Mononuclear cell (primary cell): ENCODE measurements at regions not wholly inside any gene's neighbourhood (a gene's known extent, or its start where the extent isn't known, plus 50 kb on each side); places are given as distances from the start of the nearest gene placed in this dataset.
"Not testable (repeated sequence)": the region's sequence is repeated elsewhere in the genome, so short reads cannot be mapped to it uniquely, and the experiment has no call there.

Source experiments
- H3K27me3 ChIP-seq: 2 replicates; pipeline ENCODE4 v1.6.0; 2011; ENCODE audit warnings: low read length, control low read depth; ENCODE audit not compliant: insufficient read depth
- H3K4me1 ChIP-seq: 2 replicates; pipeline ENCODE4 v1.5.1; 2011; ENCODE audit warnings: mild to moderate bottlenecking, low read length, control low read depth; ENCODE audit not compliant: insufficient read depth
- H3K4me3 ChIP-seq: 2 replicates; pipeline ENCODE4 v1.5.1; 2011; ENCODE audit warnings: mild to moderate bottlenecking, low read length, moderate library complexity
- H3K9me3 ChIP-seq: 2 replicates; pipeline ENCODE4 v1.5.1; 2011; ENCODE audit warnings: low read depth, mild to moderate bottlenecking, control low read depth, low read length

DNA sequence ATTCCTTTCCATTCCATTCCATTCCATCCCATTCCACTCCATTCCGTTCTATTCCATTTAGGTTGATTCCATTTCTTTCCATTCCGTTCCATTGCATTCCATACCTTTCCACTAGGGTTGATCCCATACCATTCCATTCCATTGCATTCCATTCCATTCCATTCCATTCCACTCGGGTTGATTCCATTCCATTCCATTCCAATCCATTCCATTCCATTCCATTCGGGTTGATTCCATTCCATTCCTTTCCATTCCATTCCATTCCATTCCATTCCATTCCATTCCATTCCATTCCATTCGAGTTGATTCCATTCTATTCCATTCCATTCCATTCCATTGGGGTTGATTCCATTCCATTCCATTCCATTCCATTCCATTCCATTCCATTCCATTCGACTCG lies 161.1 kb downstream of the CWH43 start:
- H3K4me3 ChIP-seq, H3K4me1 ChIP-seq, H3K27me3 ChIP-seq: not testable (repeated sequence)
- H3K9me3 ChIP-seq = peaks cover 95% of the 10 kb centered on the region

DNA sequence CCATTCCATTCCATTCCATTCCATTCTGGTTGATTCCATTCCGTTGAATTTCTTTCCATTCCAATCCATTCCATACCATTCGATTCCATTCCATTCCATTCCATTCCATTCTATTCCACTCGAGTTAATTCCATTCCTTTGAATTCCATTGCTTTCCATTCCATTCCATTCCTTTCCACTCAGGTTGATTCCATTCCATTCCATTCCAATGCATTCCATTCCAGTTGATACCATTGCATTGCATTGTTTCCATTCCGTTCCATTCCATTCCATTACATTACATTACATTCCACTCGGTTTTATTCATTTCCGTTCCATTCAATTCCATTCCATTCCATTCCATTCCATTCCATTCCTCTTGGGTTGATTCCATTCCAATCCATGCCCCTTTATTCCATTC lies 161.5 kb downstream of the CWH43 start:
- peaks cover 99% of the 10 kb centered on the region for H3K9me3 ChIP-seq
- H3K4me1 ChIP-seq, H3K27me3 ChIP-seq, H3K4me3 ChIP-seq: not testable (repeated sequence)

DNA sequence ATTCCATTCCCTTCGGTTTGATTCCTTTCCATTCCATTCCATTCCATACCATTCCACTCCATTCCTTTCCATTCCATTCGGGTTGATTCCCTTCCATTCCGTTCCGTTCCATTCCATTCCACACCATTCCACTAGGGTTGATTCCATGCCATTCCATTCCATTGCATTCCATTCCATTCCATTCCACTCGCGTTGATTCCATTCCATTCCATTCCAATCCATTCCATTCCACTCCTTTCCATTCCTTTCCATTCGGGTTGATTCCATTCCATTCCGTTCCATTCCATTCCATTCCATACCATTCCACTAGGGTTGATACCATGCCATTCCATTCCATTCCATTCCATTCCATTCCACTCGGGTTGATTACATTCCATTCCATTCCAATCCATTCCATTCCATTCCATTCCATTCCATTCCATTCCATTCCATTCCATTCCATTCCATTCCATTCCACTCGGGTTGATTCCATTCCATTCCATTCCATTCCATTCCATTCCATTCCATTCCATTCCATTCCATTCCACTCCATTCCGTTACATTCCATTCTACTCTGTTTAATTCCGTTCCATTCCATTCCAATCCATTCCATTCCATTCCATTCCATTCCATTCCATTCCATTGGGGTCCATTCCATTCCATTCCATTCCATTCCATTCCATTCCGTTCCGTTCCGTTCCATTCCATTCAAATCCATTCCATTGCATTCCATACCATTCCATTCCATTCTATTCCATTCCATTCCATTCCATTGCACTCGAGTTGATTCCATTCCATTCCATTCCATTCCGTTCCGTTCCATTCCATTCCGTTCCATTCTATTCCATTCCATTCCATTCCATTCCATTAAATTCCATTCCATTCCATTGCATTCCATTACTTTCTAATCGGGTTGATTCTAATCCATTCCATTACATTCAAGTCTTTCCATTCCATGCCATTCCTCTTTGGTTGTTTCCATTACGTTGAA lies 163.2 kb downstream of the CWH43 start:
- peaks cover 100% of the 10 kb centered on the region for H3K9me3 ChIP-seq
- H3K27me3 ChIP-seq, H3K4me3 ChIP-seq, H3K4me1 ChIP-seq: not testable (repeated sequence)

DNA sequence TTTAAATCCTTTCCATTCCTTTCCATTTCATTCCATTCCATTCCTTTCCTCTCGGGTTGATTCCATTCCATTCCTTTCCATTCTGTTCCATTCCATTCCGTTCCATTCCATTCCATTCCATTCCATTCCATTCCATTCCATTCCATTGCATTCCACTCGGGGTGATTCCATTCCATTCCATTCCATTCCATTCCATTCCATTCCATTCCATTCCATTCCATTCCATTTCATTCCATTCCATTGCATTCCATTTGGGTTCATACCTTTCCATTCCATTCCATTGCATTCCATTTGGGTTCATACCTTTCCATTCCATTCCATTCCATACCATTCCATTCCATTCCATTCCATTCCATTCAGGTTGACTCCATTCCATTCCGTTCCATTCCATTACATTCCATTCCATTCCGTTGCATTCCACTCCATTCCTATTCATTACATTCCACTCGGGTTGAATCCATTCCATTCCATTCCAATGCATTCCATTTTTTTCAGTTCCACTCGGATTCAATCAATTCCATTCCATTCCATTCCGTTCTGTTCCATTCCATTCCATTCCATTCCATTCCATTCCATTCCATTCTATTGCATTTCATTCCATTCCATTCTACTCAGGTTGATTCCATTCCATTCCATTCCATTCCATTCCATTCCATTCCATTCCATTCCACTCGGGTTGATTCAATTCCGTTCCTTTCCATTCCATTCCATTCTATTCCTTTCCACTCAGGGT lies 164.4 kb downstream of the CWH43 start:
- not testable (repeated sequence) for H3K4me1 ChIP-seq, H3K27me3 ChIP-seq
- H3K4me3 ChIP-seq = peak overlapping the region; percentile 7
- peaks cover 100% of the 10 kb centered on the region for H3K9me3 ChIP-seq

DNA sequence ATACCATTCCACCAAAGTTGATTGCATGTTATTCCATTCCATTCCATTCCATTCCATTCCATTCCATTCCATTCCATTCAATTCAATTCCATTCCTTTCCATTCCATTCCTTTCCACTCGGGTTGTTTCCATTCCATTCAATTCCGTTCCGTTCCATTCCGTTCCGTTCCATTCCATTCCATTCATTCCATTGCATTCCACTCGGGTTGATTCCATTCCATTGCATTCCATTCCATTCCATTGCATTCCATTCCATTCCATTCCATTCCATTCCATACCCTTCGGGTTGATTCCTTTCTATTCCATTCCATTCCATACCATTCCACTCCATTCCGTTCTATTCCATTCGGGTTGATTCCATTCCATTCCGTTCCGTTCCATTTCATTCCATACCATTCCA lies 166.9 kb downstream of the CWH43 start:
- H3K9me3 ChIP-seq = peaks cover 93% of the 10 kb centered on the region
- H3K4me1 ChIP-seq, H3K27me3 ChIP-seq, H3K4me3 ChIP-seq: not testable (repeated sequence)

DNA sequence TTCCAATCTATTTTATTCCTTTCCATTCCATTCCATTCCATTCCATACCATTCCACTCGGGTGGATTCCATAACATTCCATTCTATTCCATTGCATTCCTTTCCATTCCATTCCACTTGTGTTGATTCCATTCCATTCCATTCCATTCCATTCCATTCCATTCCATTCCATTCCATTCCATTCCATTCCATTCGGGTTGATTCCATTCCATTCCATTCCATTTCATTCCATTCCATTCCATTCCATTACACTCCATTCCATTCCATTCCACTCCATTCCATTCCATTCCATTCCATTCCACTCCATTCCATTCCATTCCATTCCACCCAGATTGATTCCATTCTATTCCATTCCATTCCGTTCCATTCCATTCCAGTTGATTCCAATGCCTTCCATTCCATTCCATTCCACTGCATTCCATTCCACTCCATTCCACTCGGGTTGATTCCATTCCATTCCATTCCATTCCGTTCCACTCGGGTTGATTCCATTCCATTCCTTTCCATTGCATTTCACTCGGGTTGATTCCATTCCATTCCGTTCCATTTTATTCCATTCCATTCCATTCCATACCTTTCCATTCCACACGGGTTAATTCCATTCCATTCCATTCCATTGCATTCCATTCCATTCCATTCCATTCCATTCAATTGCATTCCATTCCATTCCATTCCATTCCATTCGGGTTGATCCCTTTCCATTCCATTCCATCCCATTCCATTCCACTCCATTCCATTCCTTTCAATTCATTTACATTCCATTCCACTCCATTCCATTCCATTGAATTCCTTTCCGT lies 168.4 kb downstream of the CWH43 start:
- H3K4me1 ChIP-seq, H3K4me3 ChIP-seq, H3K27me3 ChIP-seq: not testable (repeated sequence)
- H3K9me3 ChIP-seq = peaks cover 78% of the 10 kb centered on the region

DNA sequence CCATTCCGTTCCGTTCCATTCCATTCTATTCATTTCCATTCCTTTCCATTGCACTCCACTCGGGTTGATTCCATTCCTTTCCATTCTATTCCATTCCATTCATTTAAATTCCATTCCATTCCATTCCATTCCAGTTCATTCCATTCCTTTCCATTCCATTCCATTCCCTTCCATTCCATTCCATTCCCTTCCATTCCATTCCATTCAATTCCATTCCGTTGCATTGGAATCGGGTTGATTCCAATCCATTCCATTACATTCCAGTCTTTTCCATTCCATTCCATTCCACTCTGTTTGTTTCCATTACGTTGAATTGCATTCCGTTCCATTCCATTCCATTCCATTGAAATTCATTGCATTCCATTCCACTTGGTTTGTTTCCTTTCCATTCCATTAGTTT lies 169.2 kb downstream of the CWH43 start:
- peaks cover 70% of the 10 kb centered on the region for H3K9me3 ChIP-seq
- H3K4me1 ChIP-seq, H3K4me3 ChIP-seq, H3K27me3 ChIP-seq: not testable (repeated sequence)

DNA sequence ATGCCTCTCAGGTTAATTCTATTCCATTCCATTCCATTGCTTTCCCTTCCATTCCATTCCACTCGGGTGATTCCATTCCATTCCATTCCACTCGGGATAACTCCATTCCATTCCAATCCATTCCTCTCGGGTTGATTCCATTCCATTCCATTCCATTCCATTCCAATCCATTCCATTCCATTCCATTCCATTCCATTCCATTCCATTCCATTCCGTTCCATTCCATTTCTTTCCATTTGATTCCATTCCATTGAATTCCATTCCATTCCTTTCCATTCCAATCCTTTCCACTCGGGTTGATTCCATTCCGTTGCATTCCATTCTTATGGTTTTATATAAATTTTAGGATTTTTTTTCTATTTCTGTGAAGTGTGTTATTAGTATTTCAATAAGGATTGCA lies 170.2 kb downstream of the CWH43 start:
- H3K9me3 ChIP-seq = peaks cover 60% of the 10 kb centered on the region
- H3K27me3 ChIP-seq, H3K4me1 ChIP-seq, H3K4me3 ChIP-seq: not testable (repeated sequence)

DNA sequence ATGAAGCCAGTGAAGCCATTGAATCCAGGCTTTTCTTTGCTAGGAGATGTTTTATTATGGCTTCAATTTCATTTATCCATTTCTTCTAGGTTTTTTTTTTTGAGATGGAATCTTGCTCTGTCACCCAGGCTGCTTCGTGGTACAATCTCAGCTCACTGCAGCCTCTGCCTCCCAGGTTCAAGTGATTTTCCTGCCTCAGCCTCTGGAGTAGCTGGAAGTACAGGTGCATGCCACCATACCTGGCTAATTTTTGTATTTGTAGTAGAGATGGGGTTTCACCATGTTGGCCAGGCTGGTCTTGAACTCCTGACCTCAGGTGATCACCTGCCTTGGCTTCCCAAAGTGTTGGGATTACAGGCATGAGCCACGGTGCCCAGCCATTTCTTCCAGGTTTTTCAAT lies 171.6 kb downstream of the CWH43 start:
- H3K4me3 ChIP-seq, H3K27me3 ChIP-seq, H3K4me1 ChIP-seq: not testable (repeated sequence)
- peaks cover 46% of the 10 kb centered on the region for H3K9me3 ChIP-seq

DNA sequence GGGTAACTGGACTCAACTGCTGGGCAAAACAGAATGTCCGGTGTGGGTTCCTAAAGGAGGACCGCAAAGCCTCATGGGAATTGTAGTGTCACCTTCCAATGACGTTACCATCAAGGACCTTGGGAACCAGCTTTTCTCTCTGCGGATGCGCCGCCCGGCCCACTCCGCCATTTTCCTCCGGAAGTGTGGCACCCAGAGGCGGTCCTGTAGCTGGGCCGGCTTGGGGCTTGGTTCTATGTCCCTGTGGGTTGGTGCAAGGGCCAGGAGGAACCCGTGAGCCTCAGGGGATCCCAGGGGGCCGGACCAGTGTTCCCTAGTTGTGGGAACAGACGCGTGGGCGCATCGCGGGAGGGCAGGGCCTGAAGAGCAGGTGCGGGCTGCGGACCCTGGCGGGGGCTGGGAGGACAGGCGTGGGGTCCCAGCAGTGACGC lies 175.1 kb downstream of the CWH43 start:
- H3K4me1 ChIP-seq, H3K27me3 ChIP-seq, H3K4me3 ChIP-seq: not testable (repeated sequence)
- peaks cover 11% of the 10 kb centered on the region for H3K9me3 ChIP-seq

DNA sequence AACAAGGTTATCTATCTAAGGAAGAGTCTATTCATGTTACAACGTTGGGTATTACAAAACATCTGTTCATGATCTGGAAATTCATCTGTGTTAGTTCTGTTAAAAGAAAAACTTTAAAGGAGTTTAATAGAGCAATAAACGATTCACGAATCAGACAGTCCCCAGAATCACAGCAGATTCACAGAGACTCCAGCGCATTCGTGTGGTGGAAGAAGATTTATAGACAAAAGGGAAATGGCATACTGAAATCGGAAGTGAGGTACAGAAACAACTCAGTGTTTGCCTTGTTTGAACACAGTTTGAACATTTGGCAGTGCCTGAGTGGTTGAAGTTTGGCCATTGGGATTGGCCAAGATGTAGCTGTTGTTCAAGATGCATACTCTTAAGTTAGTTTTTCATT lies 178.8 kb downstream of the CWH43 start:
- H3K27me3 ChIP-seq, H3K9me3 ChIP-seq, H3K4me3 ChIP-seq, H3K4me1 ChIP-seq: not testable (repeated sequence)

DNA sequence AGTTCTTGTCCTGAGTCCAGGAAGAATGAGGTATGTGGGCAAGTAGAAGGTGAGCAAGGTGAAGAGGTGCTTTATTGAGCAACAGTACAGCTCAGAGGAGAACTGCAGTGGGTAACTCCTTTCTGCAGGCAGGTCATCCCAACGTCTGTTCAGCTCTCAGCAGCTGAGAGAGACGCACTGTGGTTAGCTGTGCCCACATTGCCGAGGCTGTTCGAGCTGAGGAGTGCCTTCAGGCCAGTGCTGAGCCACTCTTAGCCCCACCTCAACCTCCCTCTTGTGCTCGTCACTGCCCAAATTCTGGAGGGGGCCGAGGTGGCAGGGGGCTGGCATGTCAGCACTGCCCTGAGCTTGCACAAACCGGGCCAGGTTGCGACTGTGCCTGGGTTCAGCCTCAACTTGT lies 191.8 kb downstream of the CWH43 start:
- H3K4me3 ChIP-seq, H3K27me3 ChIP-seq, H3K9me3 ChIP-seq, H3K4me1 ChIP-seq: not testable (repeated sequence)

DNA sequence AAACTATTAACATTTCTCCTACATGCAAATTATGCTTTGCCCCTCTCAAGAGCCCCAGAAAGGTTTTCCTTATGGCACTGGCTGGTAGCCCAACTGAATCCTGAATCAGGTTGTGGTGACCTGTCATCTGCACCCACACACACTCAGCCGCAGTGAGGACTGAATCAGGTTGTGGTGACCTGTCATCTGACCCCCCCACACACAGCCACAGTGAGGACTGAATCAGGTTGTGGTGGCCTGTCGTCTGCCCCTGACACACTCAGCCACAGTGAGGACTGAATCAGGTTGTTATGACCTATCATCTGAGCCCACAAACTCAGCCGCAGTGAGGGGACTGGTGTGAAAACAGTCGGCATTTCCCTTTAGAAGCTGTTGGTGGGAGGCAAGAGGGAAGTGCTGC lies 195.0 kb downstream of the CWH43 start:
- H3K4me1 ChIP-seq, H3K9me3 ChIP-seq, H3K27me3 ChIP-seq, H3K4me3 ChIP-seq: not testable (repeated sequence)

DNA sequence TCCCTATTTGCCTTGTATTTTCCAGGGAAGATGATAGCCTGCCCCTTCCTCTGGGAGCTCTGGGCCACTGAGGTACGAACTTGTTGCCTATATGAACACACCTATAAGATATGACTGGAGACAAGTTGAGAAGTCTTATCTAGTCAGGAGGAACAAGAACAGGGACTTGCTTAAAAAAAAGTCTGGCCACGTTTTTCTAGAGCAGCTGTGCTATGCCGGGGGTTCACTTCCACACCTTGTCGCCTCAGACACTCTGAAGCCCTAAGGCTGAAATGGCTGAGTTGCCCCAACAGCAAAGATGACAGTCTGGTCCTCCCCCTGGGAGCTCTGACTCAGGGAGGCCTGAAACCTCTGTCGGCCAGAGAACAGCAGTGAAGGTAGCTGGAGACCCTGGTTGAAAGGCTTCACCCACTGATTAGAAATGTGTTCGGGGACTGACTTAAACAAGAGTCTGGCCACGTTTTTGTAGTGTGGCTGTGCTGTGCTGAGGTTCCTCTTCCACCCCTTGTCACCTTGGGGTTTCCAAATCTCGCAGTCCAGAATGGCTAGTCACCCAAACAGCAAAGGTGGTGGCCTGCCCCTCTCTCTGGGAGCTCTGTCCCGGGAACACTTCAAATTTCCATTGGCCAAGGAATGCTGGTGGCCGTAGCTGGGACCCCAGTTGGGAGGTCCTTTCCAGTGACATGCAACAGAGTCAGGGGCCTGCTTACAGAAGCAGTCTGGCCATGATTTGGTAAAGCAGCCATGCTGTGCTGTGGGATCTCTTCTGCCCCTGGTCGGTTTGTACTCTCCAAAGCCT lies 225.5 kb downstream of the CWH43 start:
- H3K27me3 ChIP-seq, H3K4me1 ChIP-seq, H3K4me3 ChIP-seq, H3K9me3 ChIP-seq: not testable (repeated sequence)

DNA sequence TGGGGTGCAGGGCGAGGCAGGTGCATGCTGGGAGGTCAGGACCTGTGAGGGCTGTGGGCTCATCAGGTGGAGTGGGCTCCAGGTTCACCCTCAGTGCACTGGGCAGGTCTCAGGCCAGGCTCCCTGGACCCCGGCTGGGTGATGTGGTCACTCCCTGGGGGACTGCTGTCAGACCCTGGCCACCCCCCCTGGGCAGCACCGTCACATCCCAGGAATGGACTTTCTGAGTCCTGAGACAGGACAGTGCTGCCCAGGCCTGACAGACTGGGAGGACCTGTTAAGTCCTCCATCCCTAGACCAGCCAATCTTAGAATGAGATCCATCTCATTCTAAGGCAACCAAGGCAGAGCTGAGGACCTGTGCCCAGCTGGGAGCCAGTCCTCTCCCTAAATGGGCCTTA lies 227.2 kb downstream of the CWH43 start:
- H3K9me3 ChIP-seq, H3K27me3 ChIP-seq, H3K4me3 ChIP-seq, H3K4me1 ChIP-seq: not testable (repeated sequence)
